ENCODE measurements at regions not wholly inside any gene's neighbourhood (a gene's known extent, or its start where the extent isn't known, plus 50 kb on each side); places are given as distances from the start of the nearest gene placed in this dataset.

DNA sequence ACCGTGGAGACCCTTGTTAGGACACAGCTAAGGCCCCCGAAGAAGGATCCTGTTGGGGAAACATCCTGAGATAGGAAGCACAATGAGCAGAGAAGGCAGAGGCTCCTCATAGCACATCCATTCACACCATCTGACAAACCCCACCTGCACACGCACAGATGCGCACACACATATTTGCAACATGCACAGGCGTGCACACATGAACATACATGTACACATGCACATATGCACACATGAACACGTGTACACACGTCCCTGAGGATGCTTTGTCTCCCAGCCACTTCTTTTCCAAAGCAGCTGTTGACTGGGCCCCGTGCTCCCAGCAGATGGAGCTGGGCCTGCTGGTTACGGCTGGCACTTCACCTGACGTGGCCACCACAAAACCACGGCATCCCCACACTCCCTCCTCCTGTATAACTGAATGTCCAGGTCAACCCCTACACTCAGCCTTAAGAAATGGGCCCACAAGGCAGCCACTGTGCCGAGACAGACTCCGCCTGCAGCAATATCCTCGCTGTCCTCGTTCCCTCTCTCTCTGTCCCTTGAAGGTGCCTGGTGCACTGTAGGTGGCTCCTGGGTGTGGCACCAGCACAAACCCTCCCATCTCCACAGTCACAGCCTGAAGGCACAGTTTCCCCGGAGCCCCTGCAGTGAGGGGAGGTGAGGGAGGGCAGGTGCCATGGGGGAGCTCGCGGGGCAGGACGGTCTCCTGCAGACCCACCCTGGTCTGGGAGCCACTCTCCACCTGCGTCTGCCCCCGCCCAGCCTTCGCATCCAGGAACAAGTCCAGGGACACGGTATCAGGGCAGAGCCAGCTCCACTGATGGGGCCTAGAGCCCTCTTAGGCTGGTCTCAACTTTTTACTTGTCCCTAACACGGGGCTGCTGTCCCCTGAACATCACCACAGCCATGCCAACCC is 183.0 kb downstream of the RBFOX3 start:
- Histone ChIP-seq H3K4me3 (no peak overlapping the region), H3K4me1 (peaks cover 20 to 100% (median 84%) of the 10 kb centered on the region in 10 experiments), H3K9me3 (replicated peaks in 1 of 11) (peaks cover 0 to 10% (median 0%) of the 10 kb centered on the region in 11 experiments; a peak in 3 of 22 replicates), H3K4me2 (peak overlapping the region in 8 of 11 experiments; percentile 39 to 94 (median 69); a peak in 15 of 22 replicates), H4K20me1 (peaks cover 0 to 24% (median 0%) of the 10 kb centered on the region in 11 experiments; a peak in 2 of 22 replicates), H3K27me3 (peaks cover 0 to 23% (median 0%) of the 10 kb centered on the region in 11 experiments; a peak in 3 of 22 replicates), H3K9ac (no peak overlapping the region), H3K36me3 (no peaks in the 10 kb centered on the region), H3K27ac (no peak overlapping the region)
- TF ChIP-seq Cebpa-rat (IDR thresholded peaks at IDR 0.05): no peak

DNA sequence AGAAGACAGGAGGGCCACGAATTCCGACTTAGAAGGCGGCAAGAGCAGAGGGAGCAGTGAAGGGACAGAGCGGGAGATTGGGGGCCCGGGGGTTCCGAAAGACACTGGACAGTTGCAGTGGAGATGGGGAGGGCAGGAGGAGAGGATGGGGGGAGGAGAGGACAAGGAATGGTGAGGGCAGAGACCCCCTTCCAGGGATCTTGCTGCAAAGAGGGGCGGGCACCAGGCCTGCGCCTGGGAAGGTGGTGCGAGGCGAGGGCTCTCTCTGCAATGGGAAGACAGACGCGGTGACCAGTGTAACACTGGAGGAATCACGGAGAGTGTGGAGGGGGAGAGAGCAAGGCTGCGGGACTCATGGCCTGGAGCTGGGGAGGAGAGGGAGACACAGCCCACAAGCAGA is 185.2 kb downstream of the RBFOX3 start:
- Histone ChIP-seq H4K20me1 (peaks cover 0 to 31% (median 0%) of the 10 kb centered on the region in 11 experiments; a peak in 2 of 22 replicates), H3K27me3 (peaks cover 0 to 18% (median 0%) of the 10 kb centered on the region in 11 experiments; a peak in 2 of 22 replicates)
- TF ChIP-seq Cebpa-rat (IDR thresholded peaks at IDR 0.05): no peak

DNA sequence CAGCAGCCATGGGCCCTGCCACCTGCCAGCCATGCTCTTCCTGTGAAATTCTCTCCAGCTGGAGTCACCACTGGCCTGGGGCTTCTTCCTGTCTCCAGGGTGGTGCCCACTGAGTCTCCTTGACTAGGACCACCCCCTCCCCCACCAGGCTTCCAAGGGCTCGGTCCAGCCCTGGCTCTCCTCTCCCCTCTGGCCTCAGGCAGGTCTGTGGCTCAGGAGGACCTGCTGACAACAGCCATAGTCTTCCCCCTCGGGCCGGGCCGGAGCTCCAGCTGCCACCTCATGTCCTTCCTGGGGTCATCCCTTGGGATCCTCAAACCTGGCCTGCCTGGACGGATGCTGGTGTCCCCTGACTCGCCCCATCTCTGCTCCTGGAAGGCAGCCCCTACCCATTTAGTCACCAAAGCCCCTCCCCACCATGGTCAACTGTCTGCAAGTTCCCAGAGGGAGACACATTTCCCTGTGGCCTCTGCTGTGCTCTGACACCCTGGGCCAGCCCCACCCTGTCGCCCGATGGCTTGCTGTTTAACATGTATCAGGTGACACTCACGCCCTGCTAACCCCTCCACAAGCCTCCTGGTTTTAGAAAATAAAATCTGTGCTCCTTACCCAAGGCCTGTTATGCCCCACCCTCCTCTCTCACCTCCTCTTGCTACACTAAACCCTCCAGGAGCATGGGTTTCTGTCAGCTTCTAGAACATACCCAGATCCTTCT is 186.2 kb downstream of the RBFOX3 start:
- H3K27ac ChIP-seq: peak overlapping the region in 5 of 11 experiments; percentile 6 to 46 (median 35); a peak in 8 of 22 replicates

More for the DNA sequence above, 185.2 kb downstream of the RBFOX3 start:
- H3K4me3 ChIP-seq: no peak overlapping the region
- no peaks in the 10 kb centered on the region for H3K36me3 ChIP-seq
- H3K9me3 ChIP-seq (replicated peaks in 1 of 11): no peaks in the 10 kb centered on the region
- H3K27ac ChIP-seq: peak overlapping the region in 3 of 11 experiments; percentile 11 to 46 (median 25); a peak in 3 of 22 replicates
- H3K4me1 ChIP-seq: peaks cover 38 to 100% (median 94%) of the 10 kb centered on the region in 10 experiments
- peak overlapping the region; percentile 52 to 94 (median 85); a peak in 19 of 22 replicates for H3K4me2 ChIP-seq
- H3K9ac ChIP-seq: peak overlapping the region in 4 of 11 experiments; percentile 10 to 41 (median 30); a peak in 2 of 22 replicates

DNA sequence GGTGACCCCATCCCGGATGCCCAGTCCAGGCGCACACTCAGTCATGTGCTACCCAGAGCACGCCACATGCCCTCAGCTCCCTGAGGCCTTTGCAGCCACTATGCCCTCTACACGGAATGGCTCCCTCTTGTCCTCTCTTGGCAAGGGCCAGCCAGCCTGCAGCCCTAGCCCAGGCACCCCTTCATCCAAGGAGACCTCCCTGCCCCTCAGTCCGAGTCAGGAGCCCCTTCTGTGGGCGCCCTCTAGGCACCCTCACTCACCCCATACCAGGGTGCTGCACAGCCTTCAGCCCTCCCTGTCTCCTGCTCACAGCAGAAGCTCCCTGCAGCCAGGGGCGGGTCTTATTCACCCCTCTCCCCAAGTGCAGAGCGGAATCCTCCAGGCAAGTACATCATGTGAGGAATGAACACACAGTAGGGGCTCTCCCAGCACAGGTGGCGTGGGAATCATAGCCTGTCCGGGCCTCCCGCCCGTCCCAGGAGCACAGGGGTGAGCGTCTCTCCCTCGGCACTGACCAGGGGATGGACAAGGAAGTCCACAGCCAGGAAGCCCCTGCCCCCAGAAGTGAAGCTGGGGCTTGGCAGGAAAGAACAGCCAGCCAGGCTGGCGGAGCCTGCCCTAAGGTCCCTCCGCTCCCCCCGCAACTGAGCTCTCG is 186.9 kb downstream of the RBFOX3 start:
- no peak for TF ChIP-seq Cebpa-rat (IDR thresholded peaks at IDR 0.05)
- no peaks in the 10 kb centered on the region for H3K9me3 ChIP-seq (replicated peaks in 1 of 11)
- H4K20me1 ChIP-seq: peaks cover 0 to 25% (median 0%) of the 10 kb centered on the region in 11 experiments; a peak in 2 of 22 replicates
- peak overlapping the region in 4 of 11 experiments; percentile 20 to 57 (median 33); a peak in 4 of 22 replicates for H3K9ac ChIP-seq
- H3K27me3 ChIP-seq: peaks cover 0 to 17% (median 0%) of the 10 kb centered on the region in 11 experiments; a peak in 1 of 22 replicates
- H3K36me3 ChIP-seq: no peaks in the 10 kb centered on the region
- peak overlapping the region; percentile 52 to 94 (median 85) for H3K4me2 ChIP-seq
- peak overlapping the region in 4 of 11 experiments; percentile 6 to 46 (median 40); a peak in 5 of 22 replicates for H3K27ac ChIP-seq
- H3K4me1 ChIP-seq: peaks cover 49 to 100% (median 95%) of the 10 kb centered on the region in 10 experiments
- H3K4me3 ChIP-seq: no peak overlapping the region; a peak in 1 of 20 replicates

More for the DNA sequence above, 186.2 kb downstream of the RBFOX3 start:
- Histone ChIP-seq H3K9ac (peak overlapping the region in 4 of 11 experiments; percentile 25 to 57 (median 33); a peak in 6 of 22 replicates), H3K4me1 (peaks cover 48 to 100% (median 96%) of the 10 kb centered on the region in 10 experiments), H4K20me1 (peaks cover 0 to 31% (median 0%) of the 10 kb centered on the region in 11 experiments; a peak in 2 of 22 replicates), H3K4me3 (peak overlapping the region in 2 of 10 experiments; percentile 12 to 22; a peak in 1 of 20 replicates), H3K9me3 (replicated peaks in 1 of 11) (no peaks in the 10 kb centered on the region), H3K4me2 (peak overlapping the region; percentile 52 to 94 (median 85)), H3K36me3 (no peaks in the 10 kb centered on the region), H3K27me3 (peaks cover 0 to 17% (median 0%) of the 10 kb centered on the region in 11 experiments; a peak in 2 of 22 replicates)
- TF ChIP-seq Cebpa-rat (IDR thresholded peaks at IDR 0.05): no peak

DNA sequence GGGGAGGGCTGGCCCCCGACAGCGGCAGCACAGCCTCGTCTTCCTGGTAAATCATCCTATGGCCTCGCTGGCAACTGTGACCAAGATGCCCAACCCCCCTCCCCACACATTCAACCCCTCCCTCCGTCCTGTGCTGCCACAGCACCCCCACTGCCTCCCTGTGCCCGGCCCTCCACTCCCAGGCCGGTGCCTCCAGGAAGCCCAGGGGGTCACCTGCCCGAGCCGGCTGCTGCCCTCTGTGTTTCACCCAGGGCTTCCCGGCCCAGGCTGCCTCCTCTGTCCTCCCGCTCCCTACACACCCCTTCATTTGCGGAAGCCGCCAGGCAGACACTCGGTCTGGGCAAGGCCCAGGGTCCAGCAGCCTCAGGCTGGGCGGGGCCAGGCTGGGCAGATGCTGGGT is 188.6 kb downstream of the RBFOX3 start:
- Histone ChIP-seq H3K27ac (peak overlapping the region in 5 of 11 experiments; percentile 17 to 44 (median 37); a peak in 4 of 22 replicates), H3K9me3 (replicated peaks in 1 of 11) (no peaks in the 10 kb centered on the region), H3K27me3 (peaks cover 0 to 15% (median 0%) of the 10 kb centered on the region in 11 experiments; a peak in 1 of 22 replicates), H3K4me1 (peaks cover 49 to 84% (median 79%) of the 10 kb centered on the region in 10 experiments), H3K36me3 (no peaks in the 10 kb centered on the region), H3K9ac (peak overlapping the region in 2 of 11 experiments; percentile 3 to 48; a peak in 3 of 22 replicates), H3K4me3 (no peak overlapping the region), H3K4me2 (peak overlapping the region; percentile 67 to 94 (median 85)), H4K20me1 (peaks cover 0 to 12% (median 0%) of the 10 kb centered on the region in 11 experiments; a peak in 2 of 22 replicates)
- no peak for TF ChIP-seq Cebpa-rat (IDR thresholded peaks at IDR 0.05)

DNA sequence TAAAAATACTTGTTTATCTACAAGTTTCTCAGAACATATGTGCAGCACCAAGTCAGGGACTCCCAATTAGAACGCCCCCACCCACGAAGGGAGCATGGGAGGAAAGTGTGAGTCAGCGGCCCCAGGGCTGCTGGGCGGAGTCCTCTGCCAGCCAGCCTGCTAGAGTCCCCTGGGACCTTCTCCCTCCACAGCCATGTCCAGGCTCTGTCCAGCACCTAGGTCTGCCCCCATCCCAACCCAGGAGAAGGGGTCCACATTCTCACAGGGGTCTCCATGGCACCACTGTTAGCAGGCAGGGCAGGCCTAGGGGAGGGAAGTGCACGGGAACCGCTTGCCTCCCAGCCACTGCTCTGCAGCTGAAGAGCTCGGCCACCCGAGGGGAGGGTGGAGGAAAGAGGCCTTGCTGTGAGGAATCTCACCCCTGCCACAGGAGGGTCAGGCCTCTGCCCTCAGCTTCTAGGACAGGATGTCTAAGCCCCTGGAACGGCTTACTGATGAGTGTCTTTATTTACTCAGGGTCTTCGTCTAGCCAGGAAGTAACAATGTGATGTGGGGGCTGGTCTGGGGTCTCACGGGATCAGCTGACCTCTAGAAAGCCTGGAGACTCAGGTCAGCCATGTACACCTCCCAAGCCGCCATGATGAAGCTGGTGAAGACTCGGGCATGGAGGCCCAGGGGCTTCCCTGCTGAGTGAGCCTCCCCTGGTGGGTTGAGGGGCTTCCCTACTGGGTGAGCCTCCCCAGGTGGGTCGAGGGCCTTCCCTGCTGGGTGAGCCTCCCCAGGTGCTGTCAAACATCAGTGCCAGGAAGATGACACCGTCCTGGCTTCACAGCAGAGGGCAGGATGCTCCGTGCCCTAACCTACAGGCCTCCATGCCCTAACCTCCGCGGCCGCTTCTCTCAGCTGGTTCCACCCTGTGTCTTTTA is 190.3 kb downstream of the RBFOX3 start:
- no peaks in the 10 kb centered on the region for H3K36me3 ChIP-seq
- peak overlapping the region in 3 of 11 experiments; percentile 11 to 36 (median 29); a peak in 4 of 22 replicates for H3K9ac ChIP-seq
- H3K27me3 ChIP-seq: peaks cover 0 to 14% (median 0%) of the 10 kb centered on the region in 11 experiments; a peak in 4 of 22 replicates
- H4K20me1 ChIP-seq: peaks cover 0 to 13% (median 0%) of the 10 kb centered on the region in 11 experiments; a peak in 2 of 22 replicates
- H3K4me1 ChIP-seq: peaks cover 45 to 79% (median 70%) of the 10 kb centered on the region in 10 experiments
- H3K4me2 ChIP-seq: peak overlapping the region; percentile 67 to 94 (median 85)
- no peak overlapping the region for H3K4me3 ChIP-seq
- peak overlapping the region in 5 of 11 experiments; percentile 34 to 44 (median 37); a peak in 8 of 22 replicates for H3K27ac ChIP-seq
- TF ChIP-seq Cebpa-rat (IDR thresholded peaks at IDR 0.05): no peak
- H3K9me3 ChIP-seq (replicated peaks in 1 of 11): no peaks in the 10 kb centered on the region

DNA sequence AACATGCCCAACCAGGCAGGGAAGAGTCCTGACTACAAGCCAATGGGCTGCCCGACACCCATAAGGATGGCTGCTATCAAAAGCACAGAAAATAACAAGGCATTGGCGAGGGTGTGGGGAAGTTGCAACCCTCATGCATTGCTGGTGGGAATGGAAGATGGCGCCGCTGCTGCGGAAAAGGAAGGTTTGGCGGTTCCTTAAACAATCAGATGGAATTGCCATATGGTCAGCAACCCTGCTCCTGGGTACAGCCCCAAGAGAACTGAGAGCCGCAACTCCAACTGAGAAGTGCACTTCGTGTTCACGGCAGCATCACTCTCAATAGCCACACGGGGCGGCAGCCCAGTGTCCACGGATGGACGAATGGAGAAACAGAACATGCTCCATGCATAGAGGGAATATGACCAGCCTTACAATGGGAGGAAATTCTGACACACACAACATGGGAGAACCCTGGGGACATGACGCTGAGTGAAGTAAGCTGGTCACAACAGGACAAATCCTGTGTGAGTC is 193.3 kb downstream of the RBFOX3 start:
- H3K27me3 ChIP-seq: peaks cover 0 to 31% (median 11%) of the 10 kb centered on the region in 11 experiments; a peak in 12 of 22 replicates
- peaks cover 41 to 79% (median 67%) of the 10 kb centered on the region in 10 experiments for H3K4me1 ChIP-seq
- H3K9ac ChIP-seq: no peak overlapping the region
- no peak overlapping the region for H3K27ac ChIP-seq
- H3K4me3 ChIP-seq: no peak overlapping the region
- no peak overlapping the region for H3K4me2 ChIP-seq
- no peaks in the 10 kb centered on the region for H3K36me3 ChIP-seq
- no peaks in the 10 kb centered on the region for H3K9me3 ChIP-seq (replicated peaks in 1 of 11)
- TF ChIP-seq Cebpa-rat (IDR thresholded peaks at IDR 0.05): no peak
- peaks cover 0 to 30% (median 0%) of the 10 kb centered on the region in 11 experiments; a peak in 5 of 22 replicates for H4K20me1 ChIP-seq

All from BLaER1 treated with 17β-estradiol and CSF1 and Interleukin-3, amounts not matched to agents 10 nM and 100 nM (cell line).